Coronary artery (tissue), 2 donors: ENCODE measurements at regions not wholly inside any gene's neighbourhood (a gene's known extent, or its start where the extent isn't known, plus 50 kb on each side); places are given as distances from the start of the nearest gene placed in this dataset.
"Not testable (repeated sequence)": the region's sequence is repeated elsewhere in the genome, so short reads cannot be mapped to it uniquely, and the experiment has no call there.

ENCODE experiments used
- DNase-seq: peaks from one replicate; pipeline ENCODE4 v3.0.0-alpha.2; 2017; ENCODE audit warnings: low spot score
- H3K27ac ChIP-seq, 2 donors: fragments of 200-600 bp; sonication (generic); one replicate each; pipeline ENCODE4 v1.5.1; 2016 to 2019
- H3K4me3 ChIP-seq: fragments of 200-600 bp; sonication (generic); 2 replicates; pipeline ENCODE4 v1.5.1; 2016; ENCODE audit warnings: mild to moderate bottlenecking, moderate library complexity
- CTCF ChIP-seq: fragments of 200-600 bp; sonication (generic); IDR thresholded peaks from one replicate; pipeline ENCODE4 v1.5.1; 2019; ENCODE audit warnings: antibody characterized with exemption

DNA sequence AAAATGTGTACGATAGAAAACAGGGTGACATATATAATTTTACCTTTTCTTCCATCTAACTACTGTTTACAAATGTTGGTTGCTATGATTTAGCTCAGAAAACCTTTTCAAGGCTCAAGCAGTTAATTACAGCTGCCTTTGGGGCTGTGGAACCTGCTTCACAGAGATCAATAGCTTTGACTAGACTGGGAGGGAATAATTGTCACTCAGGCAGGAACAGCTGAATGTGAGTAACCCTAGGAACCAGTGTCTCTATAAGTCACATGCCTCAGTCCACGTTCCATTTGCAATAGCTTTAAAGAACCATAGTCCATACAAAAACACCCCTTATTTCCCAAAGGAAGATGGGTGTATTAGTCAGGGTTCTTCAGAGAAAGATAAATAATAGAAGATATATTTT is 306.8 kb upstream of the ERCC4 start:
- DNase-seq, result no peak
- no peak for TF ChIP-seq CTCF
- Histone ChIP-seq H3K4me3 (no peak overlapping the region), H3K27ac (no peak overlapping the region)

GRCh38 chr16:13621639-13622038 is 298.3 kb upstream of the ERCC4 start:
- DNase-seq, result no peak
- no peak for TF ChIP-seq CTCF

GRCh38 chr16:13628156-13628555 is 291.8 kb upstream of the ERCC4 start:
- no peak for TF ChIP-seq CTCF
- H3K27ac ChIP-seq, result no peak overlapping the region
- DNase-seq, result no peak
- H3K4me3 ChIP-seq, result no peak overlapping the region

More at GRCh38 chr16:13621639-13622038, 298.3 kb upstream of the ERCC4 start:
- H3K27ac ChIP-seq, result no peak overlapping the region
- no peak overlapping the region for H3K4me3 ChIP-seq

GRCh38 chr16:13629704-13630103 is 290.2 kb upstream of the ERCC4 start:
- TF ChIP-seq CTCF, result no peak
- Histone ChIP-seq H3K27ac (no peak overlapping the region), H3K4me3 (no peak overlapping the region)
- no peak for DNase-seq

GRCh38 chr16:13630374-13630773 is 289.6 kb upstream of the ERCC4 start:
- no peak for DNase-seq
- TF ChIP-seq CTCF, result no peak
- no peak overlapping the region for H3K27ac ChIP-seq

GRCh38 chr16:13631213-13631767 is 288.7 kb upstream of the ERCC4 start:
- DNase-seq, result no peak
- H3K27ac ChIP-seq, result no peak overlapping the region
- TF ChIP-seq CTCF, result no peak

More at GRCh38 chr16:13630374-13630773, 289.6 kb upstream of the ERCC4 start:
- no peak overlapping the region for H3K4me3 ChIP-seq

GRCh38 chr16:13631916-13632315 is 288.0 kb upstream of the ERCC4 start:
- Histone ChIP-seq H3K4me3 (no peak overlapping the region), H3K27ac (no peak overlapping the region)
- TF ChIP-seq CTCF, result no peak
- no peak for DNase-seq

More at GRCh38 chr16:13631213-13631767, 288.7 kb upstream of the ERCC4 start:
- no peak overlapping the region for H3K4me3 ChIP-seq

- H3K4me3 ChIP-seq, DNase-seq, H3K27ac ChIP-seq: not testable (repeated sequence)
Observed at GRCh38 chr16:13632504-13632903, 287.4 kb upstream of the ERCC4 start.
